GM23338 (cell line): ENCODE measurements at regions not wholly inside any gene's neighbourhood (a gene's known extent, or its start where the extent isn't known, plus 50 kb on each side); places are given as distances from the start of the nearest gene placed in this dataset.

Experiments
- ATAC-seq: fragments of 200-7000 bp; cut with Tn5 transposase; 3 replicates; pipeline ENCODE4 v1.9.1; 2020
- DNase-seq: peaks from one replicate; pipeline ENCODE4 v3.0.0-alpha.2; 2015; ENCODE audit warnings: low spot score
- H2AFZ ChIP-seq: fragments of 200-600 bp; sonication (generic); 2 replicates; pipeline ENCODE4 v1.8.0; 2016; ENCODE audit warnings: antibody characterized with exemption, mild to moderate bottlenecking, moderate library complexity
- H3F3A ChIP-seq: fragments of 200-600 bp; sonication (generic); replicated peaks from 2 replicates; pipeline ENCODE4 v1.8.0; 2017; ENCODE audit warnings: antibody characterized with exemption, mixed run types, low read depth
- H3K27ac ChIP-seq: fragments of 200-600 bp; sonication (generic); 2 replicates; pipeline ENCODE4 v1.6.1; 2016; ENCODE audit warnings: low read depth
- H3K27me3 ChIP-seq: fragments of 200-600 bp; sonication (generic); 2 replicates; pipeline ENCODE4 v1.8.0; 2016; ENCODE audit warnings: mild to moderate bottlenecking, mixed run types, moderate library complexity; ENCODE audit not compliant: insufficient read depth
- H3K36me3 ChIP-seq: fragments of 200-600 bp; sonication (generic); 2 replicates; pipeline ENCODE4 v1.8.0; 2016; ENCODE audit warnings: mild to moderate bottlenecking; ENCODE audit not compliant: insufficient read depth
- H3K4me1 ChIP-seq: fragments of 200-600 bp; sonication (generic); 2 replicates; pipeline ENCODE4 v1.8.0; 2016; ENCODE audit warnings: mild to moderate bottlenecking, moderate library complexity; ENCODE audit not compliant: insufficient read depth
- H3K4me2 ChIP-seq: fragments of 200-600 bp; sonication (generic); 2 replicates; pipeline ENCODE4 v1.7.1; 2017; ENCODE audit warnings: mixed run types
- H3K4me3 ChIP-seq: fragments of 200-600 bp; sonication (generic); 2 replicates; pipeline ENCODE4 v1.6.1; 2016; ENCODE audit warnings: mixed run types
- H3K79me2 ChIP-seq: fragments of 200-600 bp; sonication (generic); replicated peaks from 2 replicates; pipeline ENCODE4 v1.8.0; 2017; ENCODE audit warnings: mild to moderate bottlenecking; ENCODE audit not compliant: insufficient read depth
- H3K9me2 ChIP-seq: fragments of 200-600 bp; sonication (generic); 2 replicates; pipeline ENCODE4 v1.8.0; 2017; ENCODE audit not compliant: insufficient read depth
- H4K20me1 ChIP-seq: fragments of 200-600 bp; sonication (generic); replicated peaks from 2 replicates; pipeline ENCODE4 v1.8.0; 2017; ENCODE audit warnings: mild to moderate bottlenecking; ENCODE audit not compliant: insufficient read depth
- H3K27ac Mint-ChIP-seq: 2 replicates; pipeline ENCODE4 v1.8.0; 2020; ENCODE audit warnings: inconsistent platforms, mild to moderate bottlenecking, moderate library complexity, mixed read lengths
- H3K27me3 Mint-ChIP-seq: 3 replicates; pipeline ENCODE4 v1.8.0; 2022; ENCODE audit warnings: low read depth, mild to moderate bottlenecking, moderate library complexity, mixed read lengths, inconsistent platforms; ENCODE audit not compliant: insufficient read depth, poor library complexity
- H3K36me3 Mint-ChIP-seq: 3 replicates; pipeline ENCODE4 v1.8.0; 2021; ENCODE audit warnings: low read depth, mild to moderate bottlenecking, inconsistent platforms, moderate library complexity, mixed read lengths
- H3K4me1 Mint-ChIP-seq: 3 replicates; pipeline ENCODE4 v1.8.0; 2020; ENCODE audit warnings: mild to moderate bottlenecking, inconsistent platforms, mixed read lengths
- H3K4me3 Mint-ChIP-seq: 3 replicates; pipeline ENCODE4 v1.8.0; 2021; ENCODE audit warnings: moderate library complexity, mild to moderate bottlenecking, inconsistent platforms, mixed read lengths
- H3K9me3 Mint-ChIP-seq: 3 replicates; pipeline ENCODE4 v1.8.0; 2020; ENCODE audit warnings: moderate library complexity, mild to moderate bottlenecking, inconsistent platforms, mixed read lengths
- CREB1 ChIP-seq: fragments of 250-450 bp; sonication (Bioruptor Pico); IDR thresholded peaks from 2 replicates; pipeline ENCODE4 v1.5.0; 2020; ENCODE audit warnings: low read depth, mild to moderate bottlenecking, moderate library complexity
- CTCF ChIP-seq, 2 experiments: fragments of 200-600 bp in 1 of 2; sonication (generic) in 1 of 2; conservative IDR thresholded peaks; 2 replicates each; pipeline versions ENCODE4 v1.5.1 to v1.6.1; 2016 to 2017; ENCODE audit warnings: antibody characterized with exemption in 2 of 2, low read depth in 2 of 2, mild to moderate bottlenecking in 2 of 2, moderate library complexity in 1 of 2
- EZH2 ChIP-seq: fragments of 200-600 bp; sonication (generic); IDR thresholded peaks from one replicate; pipeline ENCODE4 v1.8.0; 2017; ENCODE audit warnings: antibody characterized with exemption, mild to moderate bottlenecking, low read depth; ENCODE audit not compliant: unreplicated experiment
- EZH2phosphoT487 ChIP-seq: fragments of 200-600 bp; sonication (generic); IDR thresholded peaks from one replicate; pipeline ENCODE4 v1.8.1; 2018; ENCODE audit warnings: antibody characterized with exemption; ENCODE audit not compliant: unreplicated experiment
- POLR2AphosphoS5 ChIP-seq: IDR thresholded peaks from 2 replicates; pipeline ENCODE4 v1.6.1; 2016; ENCODE audit warnings: antibody characterized with exemption, low read depth
- TF ChIP-seq, protein P1 (sequence below): IDR thresholded peaks from one replicate; pipeline ENCODE4 v1.6.1; 2018; ENCODE audit warnings: antibody characterized with exemption; ENCODE audit not compliant: unreplicated experiment
- TF ChIP-seq, protein P2 (sequence below): IDR thresholded peaks from 2 replicates; pipeline ENCODE4 v1.6.1; 2016; ENCODE audit warnings: antibody characterized with exemption

DNA sequence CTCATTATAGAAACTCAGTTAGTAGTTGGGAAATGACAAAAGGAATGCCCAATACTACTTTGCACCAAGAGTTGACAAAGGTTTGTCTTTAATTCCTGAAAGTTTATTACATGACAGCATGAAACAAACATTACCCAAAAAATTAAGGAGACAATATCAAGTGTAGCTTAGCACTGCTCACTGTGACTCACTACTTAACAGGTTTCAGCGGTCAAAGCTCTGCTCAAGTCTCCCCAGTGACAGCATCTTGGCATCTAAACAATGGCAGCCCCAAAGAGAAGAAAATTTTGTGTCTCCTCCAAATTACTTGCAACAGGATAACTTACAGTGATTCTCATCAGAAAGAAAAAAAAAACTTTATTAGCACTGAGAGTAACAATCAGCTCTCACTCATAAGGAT, 1030.2 kb downstream of the EFNA5 start:
- H3K36me3 ChIP-seq: no peaks in the 10 kb centered on the region
- H3K27ac ChIP-seq: no peak overlapping the region
- Mint-ChIP-seq H3K36me3 (no peaks in the 10 kb centered on the region), H3K4me3 (no peak overlapping the region), H3K27me3 (no peaks in the 10 kb centered on the region), H3K4me1 (no peaks in the 10 kb centered on the region), H3K27ac (peak overlapping the region; percentile 3; the same call in 1 of the 2 replicates), H3K9me3 (0 out of 3 replicates have a peak, but pooled peaks cover 2% of the 10 kb centered on the region)
- no peak overlapping the region for H3K4me2 ChIP-seq
- H2AFZ ChIP-seq: no peak overlapping the region
- no peaks in the 10 kb centered on the region for H3K9me2 ChIP-seq
- ATAC-seq: no peak
- H3K27me3 ChIP-seq: no peaks in the 10 kb centered on the region
- no peaks in the 10 kb centered on the region for H3F3A ChIP-seq
- TF ChIP-seq CTCF (conservative IDR thresholded peaks at IDR 0.05; ENCODE audit: low read depth in 2 of 2): no peak
- no peak for TF ChIP-seq EZH2phosphoT487
- no peak for TF ChIP-seq CREB1 (CRISPR knock-in tag)
- no peak for TF ChIP-seq POLR2AphosphoS5
- TF ChIP-seq, protein P1, sequence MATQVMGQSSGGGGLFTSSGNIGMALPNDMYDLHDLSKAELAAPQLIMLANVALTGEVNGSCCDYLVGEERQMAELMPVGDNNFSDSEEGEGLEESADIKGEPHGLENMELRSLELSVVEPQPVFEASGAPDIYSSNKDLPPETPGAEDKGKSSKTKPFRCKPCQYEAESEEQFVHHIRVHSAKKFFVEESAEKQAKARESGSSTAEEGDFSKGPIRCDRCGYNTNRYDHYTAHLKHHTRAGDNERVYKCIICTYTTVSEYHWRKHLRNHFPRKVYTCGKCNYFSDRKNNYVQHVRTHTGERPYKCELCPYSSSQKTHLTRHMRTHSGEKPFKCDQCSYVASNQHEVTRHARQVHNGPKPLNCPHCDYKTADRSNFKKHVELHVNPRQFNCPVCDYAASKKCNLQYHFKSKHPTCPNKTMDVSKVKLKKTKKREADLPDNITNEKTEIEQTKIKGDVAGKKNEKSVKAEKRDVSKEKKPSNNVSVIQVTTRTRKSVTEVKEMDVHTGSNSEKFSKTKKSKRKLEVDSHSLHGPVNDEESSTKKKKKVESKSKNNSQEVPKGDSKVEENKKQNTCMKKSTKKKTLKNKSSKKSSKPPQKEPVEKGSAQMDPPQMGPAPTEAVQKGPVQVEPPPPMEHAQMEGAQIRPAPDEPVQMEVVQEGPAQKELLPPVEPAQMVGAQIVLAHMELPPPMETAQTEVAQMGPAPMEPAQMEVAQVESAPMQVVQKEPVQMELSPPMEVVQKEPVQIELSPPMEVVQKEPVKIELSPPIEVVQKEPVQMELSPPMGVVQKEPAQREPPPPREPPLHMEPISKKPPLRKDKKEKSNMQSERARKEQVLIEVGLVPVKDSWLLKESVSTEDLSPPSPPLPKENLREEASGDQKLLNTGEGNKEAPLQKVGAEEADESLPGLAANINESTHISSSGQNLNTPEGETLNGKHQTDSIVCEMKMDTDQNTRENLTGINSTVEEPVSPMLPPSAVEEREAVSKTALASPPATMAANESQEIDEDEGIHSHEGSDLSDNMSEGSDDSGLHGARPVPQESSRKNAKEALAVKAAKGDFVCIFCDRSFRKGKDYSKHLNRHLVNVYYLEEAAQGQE: no peak
- H3K4me3 ChIP-seq: no peak overlapping the region
- no peak for DNase-seq
- H3K79me2 ChIP-seq: no peaks in the 10 kb centered on the region
- H4K20me1 ChIP-seq: no peaks in the 10 kb centered on the region
- H3K4me1 ChIP-seq: no peaks in the 10 kb centered on the region

- TF ChIP-seq EZH2: no peak
- TF ChIP-seq, protein P2, sequence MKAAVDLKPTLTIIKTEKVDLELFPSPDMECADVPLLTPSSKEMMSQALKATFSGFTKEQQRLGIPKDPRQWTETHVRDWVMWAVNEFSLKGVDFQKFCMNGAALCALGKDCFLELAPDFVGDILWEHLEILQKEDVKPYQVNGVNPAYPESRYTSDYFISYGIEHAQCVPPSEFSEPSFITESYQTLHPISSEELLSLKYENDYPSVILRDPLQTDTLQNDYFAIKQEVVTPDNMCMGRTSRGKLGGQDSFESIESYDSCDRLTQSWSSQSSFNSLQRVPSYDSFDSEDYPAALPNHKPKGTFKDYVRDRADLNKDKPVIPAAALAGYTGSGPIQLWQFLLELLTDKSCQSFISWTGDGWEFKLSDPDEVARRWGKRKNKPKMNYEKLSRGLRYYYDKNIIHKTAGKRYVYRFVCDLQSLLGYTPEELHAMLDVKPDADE: no peak
- Mint-ChIP-seq H3K27me3 (no peaks in the 10 kb centered on the region), H3K4me1 (no peaks in the 10 kb centered on the region), H3K36me3 (no peaks in the 10 kb centered on the region), H3K27ac (no peak overlapping the region), H3K4me3 (no peak overlapping the region), H3K9me3 (0 out of 3 replicates have a peak, but pooled peaks cover 2% of the 10 kb centered on the region)
- no peak overlapping the region for H3K4me3 ChIP-seq
- no peaks in the 10 kb centered on the region for H3K27me3 ChIP-seq
- no peak for DNase-seq
- H3K4me1 ChIP-seq: no peaks in the 10 kb centered on the region
- no peaks in the 10 kb centered on the region for H3K79me2 ChIP-seq
- no peaks in the 10 kb centered on the region for H3K36me3 ChIP-seq
- H3K4me2 ChIP-seq: no peak overlapping the region
- no peaks in the 10 kb centered on the region for H3K9me2 ChIP-seq
- no peak overlapping the region for H3K27ac ChIP-seq
- no peak overlapping the region for H2AFZ ChIP-seq
- H3F3A ChIP-seq: no peaks in the 10 kb centered on the region
- no peaks in the 10 kb centered on the region for H4K20me1 ChIP-seq
- ATAC-seq: no peak
Observed at GRCh38 chr5:106639488-106639887, 1031.2 kb downstream of the EFNA5 start.
